ENCODE measurements at regions not wholly inside any gene's neighbourhood (a gene's known extent, or its start where the extent isn't known, plus 50 kb on each side); places are given as distances from the start of the nearest gene placed in this dataset.

DNA sequence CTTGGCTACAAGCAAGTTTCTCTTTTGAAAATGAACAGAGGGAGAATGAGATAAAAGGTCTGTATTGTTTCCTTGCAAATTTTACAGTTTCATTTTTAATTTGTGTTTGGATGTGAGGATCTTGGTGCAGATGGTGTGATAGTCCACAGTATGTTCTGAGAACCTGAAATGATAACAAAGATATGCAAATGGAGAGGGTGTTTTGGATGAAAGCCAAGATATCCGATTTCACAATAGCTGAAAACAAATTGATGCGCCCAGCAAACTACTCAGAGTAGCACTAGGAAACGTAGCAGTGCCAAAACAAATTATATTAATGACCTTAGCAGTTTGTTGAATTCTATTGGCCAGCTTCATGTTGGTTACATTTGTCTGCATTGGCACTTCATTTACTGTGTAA lies 683.5 kb downstream of the TMEM182 start:
- ChIA-PET POLR2A (no interaction called here), CTCF (no interaction called here)
- H3K27ac ChIP-seq (ENCODE audit: insufficient read depth in 1 of 2, low read depth in 1 of 2, low read length in 2 of 2, poor library complexity in 1 of 2, severe bottlenecking in 2 of 2) = no peak overlapping the region
- no peak for DNase-seq
- no peaks in the 10 kb centered on the region for H3K4me1 ChIP-seq (ENCODE audit: control extremely low read depth in 1 of 4, control insufficient read depth in 4 of 4, insufficient read depth in 4 of 4, low read length in 3 of 4)
- H3K36me3 ChIP-seq (ENCODE audit: control insufficient read depth in 4 of 4, insufficient read depth in 4 of 4, low read length in 3 of 4) = no peaks in the 10 kb centered on the region
- H3K9me3 ChIP-seq (ENCODE audit: control extremely low read depth in 1 of 5, control insufficient read depth in 4 of 5, insufficient read depth in 2 of 5, low read depth in 1 of 5, low read length in 4 of 5) = no peaks in the 10 kb centered on the region
- no peak overlapping the region for H3K4me3 ChIP-seq (ENCODE audit: control insufficient read depth in 1 of 7, extremely low read depth in 1 of 7, insufficient read depth in 4 of 7, low read depth in 2 of 7, low read length in 6 of 7)
- H3K27me3 ChIP-seq (replicated peaks in 2 of 5; ENCODE audit: control insufficient read depth in 4 of 5, insufficient read depth in 5 of 5, low read length in 4 of 5) = no peaks in the 10 kb centered on the region
- WGBS (ENCODE audit: insufficient coverage) = 63% methylated on average over 1 of the region's 3 CpGs

DNA sequence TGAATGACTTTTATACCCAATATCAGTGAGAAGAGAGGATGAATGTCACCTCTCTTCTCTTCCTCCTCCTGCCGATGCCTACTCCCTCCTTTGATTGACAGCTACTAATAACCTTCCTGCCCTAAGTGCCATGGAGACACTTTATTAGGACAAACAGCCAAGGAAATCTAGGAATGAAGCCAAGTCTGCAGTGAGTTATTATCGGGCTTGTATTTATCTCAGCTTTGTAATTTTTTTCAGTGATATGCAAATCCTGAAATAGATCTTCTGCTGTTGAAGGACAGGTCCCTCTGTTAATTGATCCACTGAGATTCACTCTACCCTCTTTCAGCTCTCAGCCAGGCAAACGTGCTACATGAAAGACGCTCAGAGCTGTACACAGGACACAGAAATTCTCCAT lies 686.7 kb downstream of the TMEM182 start:
- ChIA-PET POLR2A (no interaction called here), CTCF (interaction anchor here (1.1 kb wide), 1 partner anchor 13 kb away, joined by 3 read pairs; no protein-coding TSS in a partner anchor)
- Histone ChIP-seq H3K4me3 (ENCODE audit: control insufficient read depth in 1 of 7, extremely low read depth in 1 of 7, insufficient read depth in 4 of 7, low read depth in 2 of 7, low read length in 6 of 7) (no peak overlapping the region), H3K27me3 (replicated peaks in 2 of 5; ENCODE audit: control insufficient read depth in 4 of 5, insufficient read depth in 5 of 5, low read length in 4 of 5) (no peaks in the 10 kb centered on the region), H3K9me3 (ENCODE audit: control extremely low read depth in 1 of 5, control insufficient read depth in 4 of 5, insufficient read depth in 2 of 5, low read depth in 1 of 5, low read length in 4 of 5) (no peaks in the 10 kb centered on the region), H3K27ac (ENCODE audit: insufficient read depth in 1 of 2, low read depth in 1 of 2, low read length in 2 of 2, poor library complexity in 1 of 2, severe bottlenecking in 2 of 2) (no peak overlapping the region), H3K36me3 (ENCODE audit: control insufficient read depth in 4 of 4, insufficient read depth in 4 of 4, low read length in 3 of 4) (no peaks in the 10 kb centered on the region), H3K4me1 (ENCODE audit: control extremely low read depth in 1 of 4, control insufficient read depth in 4 of 4, insufficient read depth in 4 of 4, low read length in 3 of 4) (no peaks in the 10 kb centered on the region)
- WGBS (ENCODE audit: insufficient coverage) = 76% methylated on average over 2 of the region's 4 CpGs
- no peak for DNase-seq

DNA sequence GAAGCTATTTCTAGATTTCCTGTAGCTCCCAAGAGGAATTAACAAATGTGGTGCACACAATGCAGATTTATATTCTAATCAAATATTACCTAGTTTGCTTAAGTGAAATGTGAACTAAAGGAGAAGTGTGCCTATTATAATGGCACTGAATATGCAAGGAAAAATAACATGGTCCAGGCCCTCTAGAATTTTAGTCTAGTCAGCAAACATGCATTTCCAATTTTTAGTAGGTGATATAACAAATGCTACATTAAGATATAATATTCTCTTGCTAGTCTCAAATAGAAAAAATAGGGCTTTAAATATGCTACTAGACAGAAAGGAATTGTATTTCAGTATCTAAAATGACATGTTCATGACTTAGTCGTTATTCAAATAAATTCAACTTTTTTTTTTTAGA lies 689.5 kb downstream of the TMEM182 start:
- no peak overlapping the region for H3K4me3 ChIP-seq (ENCODE audit: control insufficient read depth in 1 of 7, extremely low read depth in 1 of 7, insufficient read depth in 4 of 7, low read depth in 2 of 7, low read length in 6 of 7)
- no peak overlapping the region for H3K27ac ChIP-seq (ENCODE audit: insufficient read depth in 1 of 2, low read depth in 1 of 2, low read length in 2 of 2, poor library complexity in 1 of 2, severe bottlenecking in 2 of 2)
- ChIA-PET CTCF (no interaction called here), POLR2A (no interaction called here)
- no peaks in the 10 kb centered on the region for H3K4me1 ChIP-seq (ENCODE audit: control extremely low read depth in 1 of 4, control insufficient read depth in 4 of 4, insufficient read depth in 4 of 4, low read length in 3 of 4)
- no peaks in the 10 kb centered on the region for H3K27me3 ChIP-seq (replicated peaks in 2 of 5; ENCODE audit: control insufficient read depth in 4 of 5, insufficient read depth in 5 of 5, low read length in 4 of 5)
- DNase-seq = no peak
- H3K9me3 ChIP-seq (ENCODE audit: control extremely low read depth in 1 of 5, control insufficient read depth in 4 of 5, insufficient read depth in 2 of 5, low read depth in 1 of 5, low read length in 4 of 5) = no peaks in the 10 kb centered on the region
- 100% methylated on average over 1 of the region's 1 CpG for WGBS (ENCODE audit: insufficient coverage)
- H3K36me3 ChIP-seq (ENCODE audit: control insufficient read depth in 4 of 4, insufficient read depth in 4 of 4, low read length in 3 of 4) = no peaks in the 10 kb centered on the region

- Histone ChIP-seq H3K36me3 (ENCODE audit: control insufficient read depth in 4 of 4, insufficient read depth in 4 of 4, low read length in 3 of 4) (no peaks in the 10 kb centered on the region), H3K27ac (ENCODE audit: insufficient read depth in 1 of 2, low read depth in 1 of 2, low read length in 2 of 2, poor library complexity in 1 of 2, severe bottlenecking in 2 of 2) (no peak overlapping the region), H3K4me1 (ENCODE audit: control extremely low read depth in 1 of 4, control insufficient read depth in 4 of 4, insufficient read depth in 4 of 4, low read length in 3 of 4) (no peaks in the 10 kb centered on the region), H3K9me3 (ENCODE audit: control extremely low read depth in 1 of 5, control insufficient read depth in 4 of 5, insufficient read depth in 2 of 5, low read depth in 1 of 5, low read length in 4 of 5) (no peaks in the 10 kb centered on the region), H3K27me3 (replicated peaks in 2 of 5; ENCODE audit: control insufficient read depth in 4 of 5, insufficient read depth in 5 of 5, low read length in 4 of 5) (no peaks in the 10 kb centered on the region), H3K4me3 (ENCODE audit: control insufficient read depth in 1 of 7, extremely low read depth in 1 of 7, insufficient read depth in 4 of 7, low read depth in 2 of 7, low read length in 6 of 7) (no peak overlapping the region)
- ChIA-PET CTCF (no interaction called here), POLR2A (no interaction called here)
- 60% methylated on average over 1 of the region's 2 CpGs for WGBS (ENCODE audit: insufficient coverage)
- DNase-seq = no peak
These were observed 697.5 kb downstream of the TMEM182 start for GRCh38 chr2:103459283-103459682.

- Histone ChIP-seq H3K9me3 (ENCODE audit: control extremely low read depth in 1 of 5, control insufficient read depth in 4 of 5, insufficient read depth in 2 of 5, low read depth in 1 of 5, low read length in 4 of 5) (no peaks in the 10 kb centered on the region), H3K27ac (ENCODE audit: insufficient read depth in 1 of 2, low read depth in 1 of 2, low read length in 2 of 2, poor library complexity in 1 of 2, severe bottlenecking in 2 of 2) (no peak overlapping the region), H3K4me1 (ENCODE audit: control extremely low read depth in 1 of 4, control insufficient read depth in 4 of 4, insufficient read depth in 4 of 4, low read length in 3 of 4) (no peaks in the 10 kb centered on the region), H3K4me3 (ENCODE audit: control insufficient read depth in 1 of 7, extremely low read depth in 1 of 7, insufficient read depth in 4 of 7, low read depth in 2 of 7, low read length in 6 of 7) (no peak overlapping the region), H3K36me3 (ENCODE audit: control insufficient read depth in 4 of 4, insufficient read depth in 4 of 4, low read length in 3 of 4) (no peaks in the 10 kb centered on the region), H3K27me3 (replicated peaks in 2 of 5; ENCODE audit: control insufficient read depth in 4 of 5, insufficient read depth in 5 of 5, low read length in 4 of 5) (no peaks in the 10 kb centered on the region)
- no peak for DNase-seq
- POLR2A ChIA-PET = no interaction called here
- WGBS (ENCODE audit: insufficient coverage) = 100% methylated on average over 2 of the region's 2 CpGs
- CTCF ChIA-PET = interaction anchor here (1.0 kb wide), 1 partner anchor 13 kb away, joined by 3 read pairs; no protein-coding TSS in a partner anchor
These were observed 700.3 kb downstream of the TMEM182 start for GRCh38 chr2:103462101-103462500.

DNA sequence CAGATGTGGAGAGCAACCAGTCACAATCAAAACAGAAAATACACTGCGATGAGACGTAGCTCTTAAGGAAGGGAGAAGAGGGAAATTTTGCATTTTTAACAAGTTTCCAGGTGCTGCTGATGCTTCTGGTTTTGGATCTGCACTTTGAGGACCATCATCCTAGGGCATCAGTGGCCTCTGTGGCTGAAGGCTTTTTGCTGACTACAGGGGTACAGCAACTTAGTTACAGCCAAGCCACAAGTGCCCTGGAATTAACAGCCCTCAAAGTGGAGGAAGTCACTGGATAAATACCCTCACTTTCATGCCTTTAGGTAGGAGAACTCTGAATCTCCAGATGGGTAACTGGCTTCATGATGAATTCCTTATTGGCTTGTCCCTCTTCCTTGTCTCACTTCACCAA lies 700.9 kb downstream of the TMEM182 start:
- ChIA-PET POLR2A (no interaction called here), CTCF (no interaction called here)
- WGBS (ENCODE audit: insufficient coverage) = 95% methylated on average over 2 of the region's 2 CpGs

GRCh38 chr2:103464831-103465230 lies 703.0 kb downstream of the TMEM182 start:
- Histone ChIP-seq H3K27me3 (replicated peaks in 2 of 5; ENCODE audit: control insufficient read depth in 4 of 5, insufficient read depth in 5 of 5, low read length in 4 of 5) (no peaks in the 10 kb centered on the region), H3K9me3 (ENCODE audit: control extremely low read depth in 1 of 5, control insufficient read depth in 4 of 5, insufficient read depth in 2 of 5, low read depth in 1 of 5, low read length in 4 of 5) (no peaks in the 10 kb centered on the region), H3K4me3 (ENCODE audit: control insufficient read depth in 1 of 7, extremely low read depth in 1 of 7, insufficient read depth in 4 of 7, low read depth in 2 of 7, low read length in 6 of 7) (no peak overlapping the region), H3K4me1 (ENCODE audit: control extremely low read depth in 1 of 4, control insufficient read depth in 4 of 4, insufficient read depth in 4 of 4, low read length in 3 of 4) (no peaks in the 10 kb centered on the region), H3K36me3 (ENCODE audit: control insufficient read depth in 4 of 4, insufficient read depth in 4 of 4, low read length in 3 of 4) (no peaks in the 10 kb centered on the region), H3K27ac (ENCODE audit: insufficient read depth in 1 of 2, low read depth in 1 of 2, low read length in 2 of 2, poor library complexity in 1 of 2, severe bottlenecking in 2 of 2) (no peak overlapping the region)
- ChIA-PET CTCF (no interaction called here), POLR2A (no interaction called here)
- 88% methylated on average over 6 of the region's 7 CpGs for WGBS (ENCODE audit: insufficient coverage)
- DNase-seq = no peak

More for the DNA sequence above, 700.9 kb downstream of the TMEM182 start:
- no peaks in the 10 kb centered on the region for H3K9me3 ChIP-seq (ENCODE audit: control extremely low read depth in 1 of 5, control insufficient read depth in 4 of 5, insufficient read depth in 2 of 5, low read depth in 1 of 5, low read length in 4 of 5)
- no peaks in the 10 kb centered on the region for H3K27me3 ChIP-seq (replicated peaks in 2 of 5; ENCODE audit: control insufficient read depth in 4 of 5, insufficient read depth in 5 of 5, low read length in 4 of 5)
- H3K36me3 ChIP-seq (ENCODE audit: control insufficient read depth in 4 of 4, insufficient read depth in 4 of 4, low read length in 3 of 4) = no peaks in the 10 kb centered on the region
- H3K4me3 ChIP-seq (ENCODE audit: control insufficient read depth in 1 of 7, extremely low read depth in 1 of 7, insufficient read depth in 4 of 7, low read depth in 2 of 7, low read length in 6 of 7) = no peak overlapping the region
- H3K4me1 ChIP-seq (ENCODE audit: control extremely low read depth in 1 of 4, control insufficient read depth in 4 of 4, insufficient read depth in 4 of 4, low read length in 3 of 4) = no peaks in the 10 kb centered on the region
- no peak for DNase-seq
- H3K27ac ChIP-seq (ENCODE audit: insufficient read depth in 1 of 2, low read depth in 1 of 2, low read length in 2 of 2, poor library complexity in 1 of 2, severe bottlenecking in 2 of 2) = no peak overlapping the region

All from common myeloid progenitor, CD34-positive (primary cell).